ENCODE measurements at regions not wholly inside any gene's neighbourhood (a gene's known extent, or its start where the extent isn't known, plus 50 kb on each side); places are given as distances from the start of the nearest gene placed in this dataset.
"Not testable (repeated sequence)": the region's sequence is repeated elsewhere in the genome, so short reads cannot be mapped to it uniquely, and the experiment has no call there.

- no peaks in the 10 kb centered on the region for H3K9me3 ChIP-seq
- H3K27me3 ChIP-seq, result no peaks in the 10 kb centered on the region
- H3K36me3 ChIP-seq, result no peaks in the 10 kb centered on the region
- DNase-seq, result no peak
- intact Hi-C loops (cut with DNase I), result no loop called here
- no peak overlapping the region for H3K27ac ChIP-seq
- H3K4me3 ChIP-seq, result no peak overlapping the region
- 78 to 85% methylated on average over 2 of the region's 2 CpGs for WGBS, 2 donors
- H3K4me1 ChIP-seq, result no peaks in the 10 kb centered on the region
- TF ChIP-seq EP300 (IDR thresholded peaks at IDR 0.05), result no peak
- TF ChIP-seq, protein P1, sequence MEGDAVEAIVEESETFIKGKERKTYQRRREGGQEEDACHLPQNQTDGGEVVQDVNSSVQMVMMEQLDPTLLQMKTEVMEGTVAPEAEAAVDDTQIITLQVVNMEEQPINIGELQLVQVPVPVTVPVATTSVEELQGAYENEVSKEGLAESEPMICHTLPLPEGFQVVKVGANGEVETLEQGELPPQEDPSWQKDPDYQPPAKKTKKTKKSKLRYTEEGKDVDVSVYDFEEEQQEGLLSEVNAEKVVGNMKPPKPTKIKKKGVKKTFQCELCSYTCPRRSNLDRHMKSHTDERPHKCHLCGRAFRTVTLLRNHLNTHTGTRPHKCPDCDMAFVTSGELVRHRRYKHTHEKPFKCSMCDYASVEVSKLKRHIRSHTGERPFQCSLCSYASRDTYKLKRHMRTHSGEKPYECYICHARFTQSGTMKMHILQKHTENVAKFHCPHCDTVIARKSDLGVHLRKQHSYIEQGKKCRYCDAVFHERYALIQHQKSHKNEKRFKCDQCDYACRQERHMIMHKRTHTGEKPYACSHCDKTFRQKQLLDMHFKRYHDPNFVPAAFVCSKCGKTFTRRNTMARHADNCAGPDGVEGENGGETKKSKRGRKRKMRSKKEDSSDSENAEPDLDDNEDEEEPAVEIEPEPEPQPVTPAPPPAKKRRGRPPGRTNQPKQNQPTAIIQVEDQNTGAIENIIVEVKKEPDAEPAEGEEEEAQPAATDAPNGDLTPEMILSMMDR (IDR thresholded peaks at IDR 0.05), result no peak
- no peak for TF ChIP-seq POLR2AphosphoS5 (IDR thresholded peaks at IDR 0.05)
- no peak for TF ChIP-seq POLR2A (IDR thresholded peaks at IDR 0.05)
Observed at GRCh38 chr14:81767266-81767995, 233.8 kb upstream of the SEL1L start.

DNA sequence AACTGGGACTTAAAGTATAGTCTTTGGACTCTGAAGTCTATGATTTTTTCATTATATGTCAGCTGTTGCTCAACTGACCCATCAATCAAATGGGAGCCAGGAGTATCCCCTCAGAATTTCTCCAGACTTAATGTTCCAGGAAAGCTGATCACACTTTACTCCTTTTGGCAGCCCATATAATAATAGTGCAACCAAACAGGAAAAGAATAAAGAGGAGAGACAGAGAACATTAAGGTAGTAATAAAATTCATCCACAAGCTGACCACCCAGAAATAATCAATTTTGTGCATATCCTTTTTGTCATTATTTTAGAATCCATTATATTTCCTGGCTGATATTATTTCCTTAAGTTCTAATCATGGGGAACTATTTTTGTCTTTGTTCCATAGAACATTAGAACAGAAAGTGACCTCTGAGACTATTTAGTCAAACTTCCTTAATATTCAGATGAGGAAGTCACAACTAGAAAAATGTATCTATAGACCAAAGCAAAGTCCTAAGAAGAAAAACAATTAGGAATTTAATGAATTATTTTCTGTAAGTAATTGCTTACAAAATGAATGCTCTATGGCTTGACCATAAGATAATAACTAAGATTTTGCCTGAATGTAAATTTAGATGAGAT is 238.1 kb upstream of the SEL1L start:
- no peak for TF ChIP-seq POLR2A (IDR thresholded peaks at IDR 0.05)
- TF ChIP-seq, protein P1 (IDR thresholded peaks at IDR 0.05), result no peak
- no peak for TF ChIP-seq POLR2AphosphoS5 (IDR thresholded peaks at IDR 0.05)
- TF ChIP-seq EP300 (IDR thresholded peaks at IDR 0.05), result no peak
- H3K27ac ChIP-seq, result no peak overlapping the region
- no peaks in the 10 kb centered on the region for H3K36me3 ChIP-seq
- H3K9me3 ChIP-seq, result no peaks in the 10 kb centered on the region
- no peaks in the 10 kb centered on the region for H3K27me3 ChIP-seq
- H3K4me3 ChIP-seq, result no peak overlapping the region
- intact Hi-C loops (cut with DNase I), result no loop called here
- no peak for DNase-seq
- peaks cover 0 to 10% (median 4%) of the 10 kb centered on the region in 4 donors for H3K4me1 ChIP-seq

DNA sequence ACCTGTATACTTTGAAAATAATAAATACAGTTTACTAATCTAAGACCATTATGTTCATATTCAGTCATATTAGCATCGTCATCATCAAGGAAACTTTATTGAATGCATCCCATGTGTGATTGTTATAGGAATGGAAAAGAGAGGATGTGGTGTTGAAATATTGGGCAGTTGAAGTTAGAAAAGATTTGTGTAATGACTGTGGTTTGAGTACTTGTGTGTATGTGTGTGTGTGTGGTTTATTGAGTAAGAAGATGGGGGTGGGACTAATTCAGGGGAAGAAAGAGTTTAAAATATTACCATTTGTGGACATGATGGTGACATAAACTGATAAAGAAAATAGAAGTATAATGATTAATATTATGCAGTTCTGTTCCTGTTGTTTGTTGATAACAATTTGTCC is 238.7 kb upstream of the SEL1L start:
- H3K36me3 ChIP-seq, result no peaks in the 10 kb centered on the region
- DNase-seq, result no peak
- no peak overlapping the region for H3K4me3 ChIP-seq
- H3K27me3 ChIP-seq, result no peaks in the 10 kb centered on the region
- 87 to 94% methylated on average over 1 of the region's 1 CpG for WGBS, 2 donors
- intact Hi-C loops (cut with DNase I), result no loop called here
- no peak for TF ChIP-seq POLR2A (IDR thresholded peaks at IDR 0.05)
- TF ChIP-seq EP300 (IDR thresholded peaks at IDR 0.05), result no peak
- TF ChIP-seq POLR2AphosphoS5 (IDR thresholded peaks at IDR 0.05), result no peak
- TF ChIP-seq, protein P1 (IDR thresholded peaks at IDR 0.05), result no peak
- H3K9me3 ChIP-seq, result no peaks in the 10 kb centered on the region
- H3K4me1 ChIP-seq, result peaks cover 0 to 10% (median 4%) of the 10 kb centered on the region in 4 donors
- no peak overlapping the region for H3K27ac ChIP-seq

GRCh38 chr14:81776531-81776930 is 242.9 kb upstream of the SEL1L start:
- intact Hi-C loops (cut with DNase I), result no loop called here
- Histone ChIP-seq H3K4me3 (no peak overlapping the region), H3K27ac (no peak overlapping the region), H3K4me1 (peaks cover 0 to 10% (median 4%) of the 10 kb centered on the region in 4 donors), H3K9me3 (no peaks in the 10 kb centered on the region), H3K36me3 (no peaks in the 10 kb centered on the region), H3K27me3 (no peaks in the 10 kb centered on the region)
- no peak for DNase-seq
- TF ChIP-seq EP300 (IDR thresholded peaks at IDR 0.05), result no peak
- TF ChIP-seq, protein P1 (IDR thresholded peaks at IDR 0.05), result no peak
- no peak for TF ChIP-seq POLR2A (IDR thresholded peaks at IDR 0.05)
- TF ChIP-seq POLR2AphosphoS5 (IDR thresholded peaks at IDR 0.05), result no peak
- 81 to 85% methylated on average over 2 of the region's 2 CpGs for WGBS, 2 donors

GRCh38 chr14:81781798-81782197 is 248.1 kb upstream of the SEL1L start:
- DNase-seq; H3K36me3 ChIP-seq; H3K27ac ChIP-seq; intact Hi-C loops (cut with DNase I); H3K4me1 ChIP-seq; H3K4me3 ChIP-seq; H3K9me3 ChIP-seq; H3K27me3 ChIP-seq: not testable (repeated sequence)
- WGBS, 2 donors, result 64 to 69% methylated on average over 7 of the region's 7 CpGs

Measured in sigmoid colon (tissue), 6 donors.